GM10266 (cell line): ENCODE measurements at regions not wholly inside any gene's neighbourhood (a gene's known extent, or its start where the extent isn't known, plus 50 kb on each side); places are given as distances from the start of the nearest gene placed in this dataset.

Experiments
- DNase-seq: peaks from one replicate; pipeline ENCODE4 v3.0.0; 2012; ENCODE audit errors: extremely low spot score
- CTCF ChIP-seq: IDR thresholded peaks from 2 replicates; pipeline ENCODE4 v1.5.1; 2012; ENCODE audit warnings: mild to moderate bottlenecking, low read depth; ENCODE audit not compliant: control insufficient read depth, insufficient read depth; ENCODE audit errors: missing control alignments

DNA sequence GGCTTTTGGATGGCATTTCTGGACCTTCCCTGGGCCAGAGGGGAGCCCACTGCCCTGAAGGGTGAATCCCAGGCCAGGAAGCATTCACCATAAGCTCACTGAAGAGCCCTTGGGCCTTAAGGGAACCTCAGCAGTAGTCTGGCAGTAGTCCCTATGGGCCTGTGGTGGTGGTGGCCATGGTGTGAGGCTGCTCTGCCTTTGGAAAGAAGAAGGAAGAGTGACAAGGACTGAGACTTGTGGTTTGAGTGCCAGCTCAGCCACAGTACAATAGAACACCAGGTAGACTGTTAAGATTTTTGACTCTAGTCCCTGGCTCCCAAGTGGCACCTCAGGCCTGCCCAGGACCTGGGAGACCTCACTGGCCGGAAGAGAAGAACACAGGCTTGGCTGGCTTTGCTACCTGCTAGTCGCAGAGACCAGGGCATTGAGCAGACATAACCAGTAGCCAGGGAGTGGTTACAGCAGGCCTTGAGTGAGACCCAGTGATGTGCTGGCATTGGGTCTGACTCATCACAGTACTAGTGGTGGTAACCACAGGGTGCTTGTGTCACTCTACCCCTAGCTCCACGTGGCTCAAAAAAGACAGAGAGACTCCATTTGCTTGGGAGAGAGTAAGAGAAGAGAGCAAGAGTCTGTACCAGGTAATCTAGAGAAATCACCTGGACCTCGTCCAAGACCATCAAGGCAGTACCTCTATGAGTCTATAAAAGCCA is 259.8 kb upstream of the BLID start:
- no peak for DNase-seq
- TF ChIP-seq CTCF = no peak

- no peak for TF ChIP-seq CTCF
- DNase-seq = no peak
These were observed 252.8 kb upstream of the BLID start for GRCh38 chr11:122368796-122369195.

DNA sequence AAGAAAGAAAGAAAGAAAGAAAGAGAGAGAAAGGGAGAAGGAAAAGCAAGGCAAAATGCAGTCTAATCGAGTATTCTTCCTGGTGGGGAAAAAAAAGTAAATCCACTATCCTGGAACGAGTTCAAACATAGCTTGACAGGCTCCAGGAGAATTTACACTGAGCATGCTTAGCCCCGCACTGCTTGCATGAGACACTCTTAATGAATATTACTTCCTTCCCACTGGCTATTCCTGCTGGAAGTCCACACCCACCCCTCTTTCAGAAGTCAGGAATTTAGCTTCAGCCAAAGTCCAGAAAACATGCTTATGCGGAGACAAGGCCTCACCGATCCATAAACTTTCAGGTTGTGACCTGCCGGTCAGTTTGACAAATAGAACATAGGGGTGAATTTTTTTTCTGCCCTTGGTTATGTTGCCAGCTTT is 251.8 kb upstream of the BLID start:
- TF ChIP-seq CTCF = no peak
- no peak for DNase-seq

- TF ChIP-seq CTCF = no peak
- DNase-seq = no peak
These were observed 249.8 kb upstream of the BLID start for GRCh38 chr11:122365610-122366360.

- DNase-seq = no peak
- TF ChIP-seq CTCF = no peak
These were observed 247.3 kb upstream of the BLID start for GRCh38 chr11:122363296-122363695.

GRCh38 chr11:122362381-122362780 is 246.4 kb upstream of the BLID start:
- no peak for DNase-seq
- TF ChIP-seq CTCF = no peak

- no peak for DNase-seq
- TF ChIP-seq CTCF = no peak
These were observed 244.9 kb upstream of the BLID start for GRCh38 chr11:122360875-122361274.
